Mucosa of descending colon (tissue), 3 donors: ENCODE measurements at regions not wholly inside any gene's neighbourhood (a gene's known extent, or its start where the extent isn't known, plus 50 kb on each side); places are given as distances from the start of the nearest gene placed in this dataset.
"Not testable (repeated sequence)": the region's sequence is repeated elsewhere in the genome, so short reads cannot be mapped to it uniquely, and the experiment has no call there.

Experiments used
- ATAC-seq: fragments of 200-7000 bp; cut with Tn5 transposase; one replicate; pipeline ENCODE4 v1.9.1; 2020; ENCODE audit warnings: mild to moderate bottlenecking, moderate library complexity
- DNase-seq, 3 donors: peaks; one replicate each; pipeline ENCODE4 v3.0.0-alpha.2; 2020
- H3K36me3 ChIP-seq: fragments of 200-600 bp; one replicate; pipeline ENCODE4 v1.8.0; 2021; ENCODE audit warnings: low read depth, mild to moderate bottlenecking
- H3K4me1 ChIP-seq: fragments of 200-600 bp; one replicate; pipeline ENCODE4 v1.8.0; 2021; ENCODE audit warnings: low read depth, mild to moderate bottlenecking
- H3K4me3 ChIP-seq: fragments of 200-600 bp; one replicate; pipeline ENCODE4 v1.8.0; 2021; ENCODE audit warnings: mild to moderate bottlenecking
- H3K9me3 ChIP-seq: fragments of 200-600 bp; one replicate; pipeline ENCODE4 v1.8.0; 2021; ENCODE audit warnings: mild to moderate bottlenecking
- CTCF ChIP-seq: fragments of 200-600 bp; IDR thresholded peaks from one replicate; pipeline ENCODE4 v1.8.0; 2022; ENCODE audit warnings: antibody characterized with exemption, mild to moderate bottlenecking
- intact Hi-C, 2 donors: fragments of 100-400 bp; cut with DNase I in 1 of 2; cut with micrococcal nuclease in 1 of 2; formaldehyde crosslinking; loops; one replicate each; pipeline versions ENCODE4 v1.11.0 to v1.11.1; 2022; cut with DNase I, micrococcal nuclease
- donor health status: DM: no; HTN: no; CAD: no; lungs with moderate emphysema.
- donor health status: DM: no; HTN: no; CAD: no.
- donor health status: DM: no; HTN: yes; CAD: no.

DNA sequence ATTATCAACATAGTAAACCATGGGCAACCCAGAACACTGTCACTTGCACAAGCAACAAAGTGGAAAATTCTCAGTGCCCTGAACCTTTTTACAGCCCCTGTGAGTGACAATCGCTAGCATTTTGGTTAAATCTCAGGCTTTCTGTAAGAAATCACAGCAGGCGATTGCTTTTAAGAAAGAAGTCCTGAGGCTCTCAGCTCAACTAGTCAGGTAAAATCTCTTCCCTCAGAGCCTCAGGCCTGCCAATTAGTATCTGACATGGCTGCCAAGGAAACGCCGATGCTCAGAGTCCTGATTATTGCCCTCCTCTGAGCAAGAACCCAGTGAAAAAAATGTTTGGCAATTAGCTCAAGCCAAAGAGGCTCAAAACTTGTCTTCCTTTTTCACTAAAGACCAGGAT, 530.8 kb downstream of the DIPK2A start:
- TF ChIP-seq CTCF: no peak
- H3K4me1 ChIP-seq: no peaks in the 10 kb centered on the region
- H3K4me3 ChIP-seq: no peak overlapping the region
- intact Hi-C loops: no loop called here
- no peak for DNase-seq
- H3K36me3 ChIP-seq: no peaks in the 10 kb centered on the region
- no peaks in the 10 kb centered on the region for H3K9me3 ChIP-seq
- no peak for ATAC-seq

- intact Hi-C loops, H3K36me3 ChIP-seq, H3K4me3 ChIP-seq, ATAC-seq, H3K9me3 ChIP-seq, DNase-seq, H3K4me1 ChIP-seq: not testable (repeated sequence)
Observed at GRCh38 chr3:144506375-144506774, 534.8 kb downstream of the DIPK2A start.

GRCh38 chr3:144511346-144511745, 539.7 kb downstream of the DIPK2A start:
- intact Hi-C loops: no loop called here
- H3K4me3 ChIP-seq: no peak overlapping the region
- ATAC-seq: no peak
- no peak for DNase-seq
- TF ChIP-seq CTCF: no peak
- H3K4me1 ChIP-seq: no peaks in the 10 kb centered on the region
- H3K36me3 ChIP-seq: no peaks in the 10 kb centered on the region
- H3K9me3 ChIP-seq: no peaks in the 10 kb centered on the region

DNA sequence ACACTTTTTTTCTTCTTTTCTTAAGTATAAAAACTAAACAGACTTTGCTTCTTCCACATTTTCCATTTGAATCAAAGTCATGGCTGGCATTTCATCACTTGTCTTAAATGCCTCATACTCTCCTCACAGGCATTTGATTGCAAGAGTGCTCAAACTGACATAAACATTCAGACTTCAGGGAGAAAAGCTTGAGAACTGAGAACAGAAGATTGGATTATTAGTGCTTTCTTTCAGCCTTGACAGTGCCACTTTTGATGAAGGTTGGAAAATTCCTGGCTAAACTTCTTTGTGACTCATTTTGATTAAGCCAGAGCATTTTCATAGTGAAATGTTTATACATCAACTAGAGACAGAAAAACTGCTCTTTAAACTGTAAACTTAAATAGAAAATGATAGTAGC, 544.4 kb downstream of the DIPK2A start:
- intact Hi-C loops: no loop called here
- no peak for ATAC-seq
- H3K36me3 ChIP-seq: no peaks in the 10 kb centered on the region
- no peak for DNase-seq
- H3K9me3 ChIP-seq: no peaks in the 10 kb centered on the region
- no peak overlapping the region for H3K4me3 ChIP-seq
- no peaks in the 10 kb centered on the region for H3K4me1 ChIP-seq
- TF ChIP-seq CTCF: no peak

GRCh38 chr3:144516589-144516988, 545.0 kb downstream of the DIPK2A start:
- TF ChIP-seq CTCF: no peak
- DNase-seq (no peak), ATAC-seq (no peak)
- no peaks in the 10 kb centered on the region for H3K9me3 ChIP-seq
- intact Hi-C loops: no loop called here
- no peak overlapping the region for H3K4me3 ChIP-seq
- H3K36me3 ChIP-seq: no peaks in the 10 kb centered on the region
- no peaks in the 10 kb centered on the region for H3K4me1 ChIP-seq

DNA sequence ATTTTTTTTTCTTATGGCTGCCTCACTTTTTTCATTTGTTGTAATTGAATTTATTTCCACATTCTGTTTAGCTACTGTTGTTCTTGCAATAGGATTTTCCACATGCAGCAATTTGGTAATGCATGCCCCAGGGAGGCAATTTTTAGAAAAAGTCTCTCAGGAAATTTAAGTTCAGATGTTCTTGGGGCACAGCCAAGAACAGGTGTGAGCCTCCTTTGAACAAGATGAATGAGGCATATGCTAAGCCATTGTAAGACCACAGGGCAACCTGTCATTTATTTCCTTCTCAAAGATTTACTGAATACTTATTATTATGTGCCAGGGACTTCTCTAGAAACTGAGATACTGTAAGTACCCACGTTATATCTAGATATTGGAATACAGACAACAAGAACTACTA, 549.5 kb downstream of the DIPK2A start:
- intact Hi-C loops: no loop called here

More for the DNA sequence above, 549.5 kb downstream of the DIPK2A start:
- DNase-seq (no peak), ATAC-seq (no peak)
- Histone ChIP-seq H3K4me3 (no peak overlapping the region), H3K36me3 (no peaks in the 10 kb centered on the region), H3K9me3 (no peaks in the 10 kb centered on the region), H3K4me1 (no peaks in the 10 kb centered on the region)
- no peak for TF ChIP-seq CTCF
